ENCODE measurements at regions not wholly inside any gene's neighbourhood (a gene's known extent, or its start where the extent isn't known, plus 50 kb on each side); places are given as distances from the start of the nearest gene placed in this dataset.

DNA sequence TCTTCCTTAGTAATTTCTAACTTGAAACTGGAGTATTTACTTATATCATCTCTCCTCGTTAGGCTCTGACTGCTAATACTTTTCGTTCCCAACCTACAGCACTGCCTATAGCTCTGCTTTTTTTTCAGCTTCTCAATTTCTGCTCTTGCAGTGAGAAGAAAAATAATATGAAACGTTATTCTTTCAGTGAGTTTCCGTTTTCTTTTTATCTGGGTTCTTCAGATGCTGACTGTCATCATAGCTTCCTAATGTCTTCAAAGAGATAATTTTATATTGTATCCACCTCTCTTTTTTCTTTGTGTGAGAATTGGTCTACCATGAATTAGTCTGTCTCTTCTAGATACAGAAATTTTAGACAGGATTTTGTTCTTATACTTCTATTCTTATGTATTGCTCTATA is 454.9 kb downstream of the LMO7 start:
- H3K36me3 Mint-ChIP-seq (ENCODE audit: insufficient read depth) = peaks cover 3% of the 10 kb centered on the region

DNA sequence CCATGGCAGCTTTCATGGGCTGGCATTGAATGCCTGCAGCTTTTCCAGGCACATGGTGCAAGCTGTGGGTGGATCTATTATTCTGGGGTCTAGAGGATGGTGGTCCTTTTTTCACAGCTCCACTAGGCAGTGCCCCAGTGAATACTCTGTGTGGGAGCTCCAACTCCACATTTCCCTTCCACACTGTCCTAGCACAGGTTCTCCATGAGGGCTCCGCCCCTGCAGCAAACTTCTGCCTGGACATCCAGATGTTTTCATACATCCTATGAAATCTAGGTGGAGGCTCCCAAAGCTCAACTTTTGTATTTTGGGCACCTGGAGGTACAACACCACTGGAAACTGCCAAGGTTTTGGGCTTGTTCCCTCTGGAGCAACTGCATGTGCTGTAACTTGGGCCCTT is 450.6 kb downstream of the LMO7 start:
- DNase-seq (ENCODE audit: low spot score, unreplicated experiment) = no peak
- TF ChIP-seq, protein P1, sequence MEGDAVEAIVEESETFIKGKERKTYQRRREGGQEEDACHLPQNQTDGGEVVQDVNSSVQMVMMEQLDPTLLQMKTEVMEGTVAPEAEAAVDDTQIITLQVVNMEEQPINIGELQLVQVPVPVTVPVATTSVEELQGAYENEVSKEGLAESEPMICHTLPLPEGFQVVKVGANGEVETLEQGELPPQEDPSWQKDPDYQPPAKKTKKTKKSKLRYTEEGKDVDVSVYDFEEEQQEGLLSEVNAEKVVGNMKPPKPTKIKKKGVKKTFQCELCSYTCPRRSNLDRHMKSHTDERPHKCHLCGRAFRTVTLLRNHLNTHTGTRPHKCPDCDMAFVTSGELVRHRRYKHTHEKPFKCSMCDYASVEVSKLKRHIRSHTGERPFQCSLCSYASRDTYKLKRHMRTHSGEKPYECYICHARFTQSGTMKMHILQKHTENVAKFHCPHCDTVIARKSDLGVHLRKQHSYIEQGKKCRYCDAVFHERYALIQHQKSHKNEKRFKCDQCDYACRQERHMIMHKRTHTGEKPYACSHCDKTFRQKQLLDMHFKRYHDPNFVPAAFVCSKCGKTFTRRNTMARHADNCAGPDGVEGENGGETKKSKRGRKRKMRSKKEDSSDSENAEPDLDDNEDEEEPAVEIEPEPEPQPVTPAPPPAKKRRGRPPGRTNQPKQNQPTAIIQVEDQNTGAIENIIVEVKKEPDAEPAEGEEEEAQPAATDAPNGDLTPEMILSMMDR (IDR thresholded peaks at IDR 0.05; ENCODE audit: unreplicated experiment) = no peak
- H3K4me1 Mint-ChIP-seq (ENCODE audit: low read depth) = no peaks in the 10 kb centered on the region
- no peak overlapping the region for H3K4me3 Mint-ChIP-seq (ENCODE audit: low read depth)
- peaks cover 3% of the 10 kb centered on the region for H3K36me3 Mint-ChIP-seq (ENCODE audit: insufficient read depth)
- H3K27me3 Mint-ChIP-seq = no peaks in the 10 kb centered on the region
- peaks cover 26% of the 10 kb centered on the region for H3K9me3 Mint-ChIP-seq (ENCODE audit: low read depth)
- no peak overlapping the region for H3K27ac Mint-ChIP-seq

More for the DNA sequence above, 454.9 kb downstream of the LMO7 start:
- Mint-ChIP-seq H3K27ac (no peak overlapping the region), H3K4me1 (ENCODE audit: low read depth) (peaks cover 5% of the 10 kb centered on the region), H3K27me3 (no peaks in the 10 kb centered on the region), H3K9me3 (ENCODE audit: low read depth) (peaks cover 12% of the 10 kb centered on the region), H3K4me3 (ENCODE audit: low read depth) (no peak overlapping the region)
- no peak for DNase-seq (ENCODE audit: low spot score, unreplicated experiment)
- TF ChIP-seq, protein P1 (IDR thresholded peaks at IDR 0.05; ENCODE audit: unreplicated experiment) = no peak

DNA sequence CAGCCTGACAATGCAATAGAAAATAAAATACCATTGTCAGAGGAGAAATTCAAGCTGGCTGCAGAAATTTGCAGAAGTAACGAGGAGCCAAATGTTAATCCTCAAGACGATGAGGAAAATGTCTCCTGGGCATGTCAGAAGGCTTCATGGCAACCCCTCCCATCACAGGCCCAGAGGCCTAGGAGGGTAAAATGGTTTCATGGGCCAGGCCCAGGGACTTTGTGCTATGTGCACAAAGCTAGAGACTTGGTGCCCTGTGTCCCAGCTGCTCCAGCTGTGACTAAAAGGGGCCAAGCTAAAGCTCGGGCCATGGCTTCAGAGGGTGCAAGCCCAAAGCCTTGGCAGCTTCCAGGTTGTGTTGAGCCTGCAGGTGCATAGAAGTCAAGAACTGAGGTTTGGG is 431.7 kb downstream of the LMO7 start:
- Mint-ChIP-seq H3K4me1 (ENCODE audit: low read depth) (no peaks in the 10 kb centered on the region), H3K27me3 (no peaks in the 10 kb centered on the region), H3K36me3 (ENCODE audit: insufficient read depth) (peaks cover 5% of the 10 kb centered on the region), H3K9me3 (ENCODE audit: low read depth) (peaks cover 36% of the 10 kb centered on the region), H3K27ac (no peak overlapping the region), H3K4me3 (ENCODE audit: low read depth) (no peak overlapping the region)
- TF ChIP-seq, protein P1 (IDR thresholded peaks at IDR 0.05; ENCODE audit: unreplicated experiment) = no peak
- DNase-seq (ENCODE audit: low spot score, unreplicated experiment) = no peak

DNA sequence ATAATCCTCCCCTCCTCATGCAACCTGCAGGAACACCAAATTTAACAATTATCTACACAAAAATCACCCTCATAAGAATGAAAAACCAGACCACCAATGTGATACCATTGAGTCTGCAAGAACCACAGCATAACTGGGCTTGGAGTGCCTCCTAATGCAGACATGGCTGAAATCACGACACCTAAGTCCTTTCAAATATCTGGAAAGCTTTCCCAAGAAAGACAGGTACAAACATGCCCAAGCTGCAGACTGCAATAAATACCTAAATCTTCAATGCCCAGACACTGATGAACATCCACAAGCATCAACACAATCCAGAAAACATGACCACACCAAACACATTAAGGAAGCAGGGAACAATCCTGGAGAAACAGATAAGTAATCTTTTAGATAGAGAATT is 417.1 kb downstream of the LMO7 start:
- no peak for DNase-seq (ENCODE audit: low spot score, unreplicated experiment)
- no peak overlapping the region for H3K27ac Mint-ChIP-seq
- peaks cover 18% of the 10 kb centered on the region for H3K9me3 Mint-ChIP-seq (ENCODE audit: low read depth)
- H3K27me3 Mint-ChIP-seq = no peaks in the 10 kb centered on the region
- TF ChIP-seq, protein P1 (IDR thresholded peaks at IDR 0.05; ENCODE audit: unreplicated experiment) = no peak
- peaks cover 13% of the 10 kb centered on the region for H3K4me1 Mint-ChIP-seq (ENCODE audit: low read depth)
- no peaks in the 10 kb centered on the region for H3K36me3 Mint-ChIP-seq (ENCODE audit: insufficient read depth)
- H3K4me3 Mint-ChIP-seq (ENCODE audit: low read depth) = no peak overlapping the region

DNA sequence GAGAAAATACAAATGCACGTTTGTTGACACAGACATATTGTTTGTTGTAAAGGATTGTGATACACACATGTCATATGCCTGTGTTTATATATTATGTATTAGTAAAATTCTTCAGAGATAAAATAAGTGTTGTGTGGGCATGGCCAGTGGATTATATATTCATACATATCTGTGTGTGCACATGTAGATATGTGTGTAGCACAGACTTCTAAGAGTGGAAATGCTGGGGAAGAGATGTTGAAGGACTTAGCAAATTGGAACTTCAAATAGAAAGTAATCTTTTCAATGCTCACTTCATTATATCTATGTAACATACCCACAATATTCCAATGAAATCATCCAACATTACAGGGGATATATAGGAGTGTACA is 413.2 kb downstream of the LMO7 start:
- Mint-ChIP-seq H3K9me3 (ENCODE audit: low read depth) (peaks cover 3% of the 10 kb centered on the region), H3K27ac (no peak overlapping the region), H3K27me3 (no peaks in the 10 kb centered on the region), H3K4me1 (ENCODE audit: low read depth) (peaks cover 13% of the 10 kb centered on the region), H3K4me3 (ENCODE audit: low read depth) (no peak overlapping the region), H3K36me3 (ENCODE audit: insufficient read depth) (no peaks in the 10 kb centered on the region)
- TF ChIP-seq, protein P1 (IDR thresholded peaks at IDR 0.05; ENCODE audit: unreplicated experiment) = no peak
- no peak for DNase-seq (ENCODE audit: low spot score, unreplicated experiment)
